GM18868 (cell line): ENCODE measurements at regions not wholly inside any gene's neighbourhood (a gene's known extent, or its start where the extent isn't known, plus 50 kb on each side); places are given as distances from the start of the nearest gene placed in this dataset.

Experiments used
- ATAC-seq: cut with Tn5 transposase; IDR thresholded peaks from one replicate; pipeline ENCODE4 v1.9.1; 2021; ENCODE audit warnings: mild to moderate bottlenecking, moderate library complexity; ENCODE audit not compliant: unreplicated experiment

- no peak for ATAC-seq
Measured at GRCh38 chr15:69902414-69903062, 195.2 kb downstream of the TLE3 start.

- ATAC-seq = no peak
Measured at GRCh38 chr15:69903470-69904469, 193.9 kb downstream of the TLE3 start.

DNA sequence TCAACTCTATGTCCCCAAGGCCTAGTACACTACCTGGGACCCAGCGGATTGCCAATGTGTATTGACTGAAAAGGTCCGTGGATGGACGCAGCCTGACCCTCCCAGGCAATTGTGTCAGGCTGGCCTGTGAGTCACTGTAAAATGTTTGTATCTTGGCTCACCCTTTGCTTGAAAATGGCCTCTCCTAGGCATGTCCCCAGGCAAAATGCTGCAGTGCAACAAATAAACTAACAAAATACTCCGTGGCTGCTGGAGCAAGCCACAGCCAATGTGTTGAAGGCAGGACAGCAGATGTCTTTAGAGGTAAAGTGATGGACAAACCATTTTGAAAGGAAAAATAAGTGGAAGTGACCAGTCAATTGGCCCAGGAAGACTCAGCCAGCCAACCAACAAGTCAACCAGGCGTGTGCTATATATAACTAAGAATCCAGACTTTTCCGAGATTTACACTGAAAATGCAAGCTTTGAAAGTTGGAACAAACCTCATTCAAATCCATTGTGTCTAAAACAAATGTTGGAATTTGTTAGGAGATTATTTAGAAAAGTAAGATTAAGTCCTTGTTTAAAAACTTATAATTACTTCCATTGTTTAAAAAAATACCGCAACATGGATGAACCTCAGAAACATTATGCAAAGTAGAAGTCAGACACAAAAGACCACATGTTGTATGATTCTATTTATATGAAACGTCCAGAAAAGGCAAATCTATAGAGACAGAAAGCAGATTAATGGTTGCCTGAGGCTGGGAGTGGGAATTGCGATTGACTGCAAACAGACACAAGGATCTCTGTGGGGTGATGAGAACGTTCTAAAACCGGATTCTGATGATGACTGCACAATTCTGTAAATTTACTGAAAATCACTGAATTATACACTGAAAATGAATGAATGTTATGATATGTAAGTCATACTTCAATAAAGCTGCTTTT lies 191.2 kb downstream of the TLE3 start:
- ATAC-seq = no peak

DNA sequence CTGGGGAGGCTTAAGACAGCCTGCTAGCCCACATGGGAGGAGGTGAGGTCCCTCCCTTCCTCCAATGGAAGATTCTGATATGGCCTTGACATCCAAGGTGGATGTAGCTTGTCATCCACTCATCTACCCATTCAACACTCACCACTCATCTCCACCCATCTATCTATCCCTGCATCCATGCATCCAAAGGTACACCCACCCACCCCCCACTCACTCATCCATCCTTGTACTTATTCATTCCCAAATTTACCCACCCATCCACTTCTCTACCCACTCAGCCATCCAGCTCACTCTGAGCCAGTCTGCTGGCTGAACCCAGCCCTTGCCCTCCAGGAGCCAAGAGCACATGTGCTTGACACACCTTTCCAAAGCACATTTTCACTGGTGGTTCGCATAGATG lies 189.7 kb downstream of the TLE3 start:
- ATAC-seq = no peak

DNA sequence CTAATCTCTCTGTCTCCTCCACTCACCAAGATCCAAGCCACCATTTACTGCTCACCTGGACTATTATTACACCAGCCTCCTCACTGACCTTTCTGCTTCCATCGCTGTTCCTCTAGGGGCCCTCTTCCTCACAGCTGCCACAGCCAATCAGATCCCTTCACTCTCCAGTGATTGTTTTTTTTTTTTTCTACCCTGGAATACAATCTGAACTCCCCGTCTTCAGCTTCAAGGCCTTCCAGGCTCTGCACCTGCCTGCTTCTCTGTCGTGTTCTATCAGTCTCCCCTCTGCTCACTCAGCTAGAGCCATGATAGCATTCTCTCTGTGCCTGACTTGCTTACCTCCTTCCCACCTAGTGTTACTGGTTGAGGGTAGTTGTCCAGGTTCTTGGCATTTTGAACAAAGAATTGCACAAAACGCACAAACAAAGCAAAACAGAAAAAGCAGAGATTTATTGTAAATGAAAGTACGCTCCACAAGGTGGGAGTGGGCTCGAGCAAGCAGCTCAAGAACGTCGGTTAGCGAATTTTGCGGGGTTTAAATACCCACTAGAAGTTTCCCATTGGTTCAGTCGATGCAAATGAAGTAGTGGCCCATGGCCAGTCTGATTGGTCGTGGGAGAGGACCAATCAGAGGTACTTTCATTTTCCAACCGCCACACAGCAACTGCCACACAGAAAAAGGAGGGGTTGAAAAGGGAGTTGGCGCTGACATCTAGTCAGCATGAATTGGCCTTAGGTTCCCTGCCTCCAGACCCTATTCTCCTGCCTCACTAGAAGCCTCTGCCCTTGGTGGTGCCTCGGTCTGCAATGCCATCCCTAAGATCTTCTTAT lies 188.9 kb downstream of the TLE3 start:
- no peak for ATAC-seq

GRCh38 chr15:69909719-69910444 lies 187.8 kb downstream of the TLE3 start:
- no peak for ATAC-seq

DNA sequence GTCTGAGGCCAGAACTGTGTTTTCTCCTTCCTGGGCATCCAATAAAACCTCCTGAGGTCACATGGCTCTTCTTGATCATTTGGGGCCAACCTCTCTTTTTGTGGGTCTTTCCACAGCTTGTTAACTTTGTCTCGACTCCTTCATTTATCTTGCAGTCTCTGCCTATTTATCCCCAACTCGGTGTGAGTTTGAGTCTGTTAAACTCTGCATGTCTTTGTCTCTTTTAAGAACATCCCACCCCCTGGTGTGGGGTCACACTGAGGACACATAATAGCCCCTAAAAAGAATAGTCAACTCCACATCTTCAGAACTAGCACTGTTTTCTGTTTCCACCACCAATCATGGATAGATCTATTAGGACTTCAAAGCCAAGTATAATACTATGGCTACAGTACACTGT lies 187.2 kb downstream of the TLE3 start:
- no peak for ATAC-seq

DNA sequence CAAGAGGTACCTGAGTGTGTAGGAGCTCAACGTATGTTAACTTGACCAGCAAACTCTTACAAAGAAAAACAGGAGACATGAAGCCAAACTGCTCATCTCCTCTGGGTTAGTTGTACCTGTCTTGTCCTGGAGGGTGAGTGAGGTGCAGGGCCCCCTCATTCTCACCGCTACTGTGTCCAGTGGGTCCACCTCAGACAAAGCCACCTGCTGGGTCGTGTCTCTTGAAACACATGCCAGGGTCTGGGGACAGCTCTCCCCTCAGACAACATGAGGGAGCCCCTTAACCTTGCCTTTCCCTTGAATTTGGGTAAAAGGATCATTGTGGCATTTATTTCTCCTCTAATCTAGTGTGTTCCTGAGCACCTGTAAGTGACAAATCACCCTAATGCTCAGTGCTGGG lies 185.6 kb downstream of the TLE3 start:
- no peak for ATAC-seq

GRCh38 chr15:69914040-69914439 lies 183.7 kb downstream of the TLE3 start:
- no peak for ATAC-seq

DNA sequence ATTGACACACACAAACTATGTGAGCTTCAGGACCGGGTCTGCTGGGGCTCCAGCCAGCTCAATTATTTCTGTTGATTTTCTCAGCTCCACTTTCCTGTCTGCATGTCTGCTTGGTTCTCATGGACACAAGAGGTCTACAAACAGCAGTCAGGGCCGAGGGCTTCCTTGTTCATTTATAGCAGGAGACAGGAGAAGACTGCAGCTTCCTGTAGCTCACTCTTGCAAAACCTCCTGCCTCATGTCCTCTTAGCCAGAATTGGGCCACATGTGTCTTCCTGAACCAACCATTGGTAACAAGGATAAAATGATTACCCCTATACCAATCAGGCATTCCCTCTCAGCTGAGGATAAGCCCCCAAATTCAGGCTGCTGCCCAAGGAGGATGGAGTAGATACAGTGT lies 182.8 kb downstream of the TLE3 start:
- ATAC-seq = no peak

DNA sequence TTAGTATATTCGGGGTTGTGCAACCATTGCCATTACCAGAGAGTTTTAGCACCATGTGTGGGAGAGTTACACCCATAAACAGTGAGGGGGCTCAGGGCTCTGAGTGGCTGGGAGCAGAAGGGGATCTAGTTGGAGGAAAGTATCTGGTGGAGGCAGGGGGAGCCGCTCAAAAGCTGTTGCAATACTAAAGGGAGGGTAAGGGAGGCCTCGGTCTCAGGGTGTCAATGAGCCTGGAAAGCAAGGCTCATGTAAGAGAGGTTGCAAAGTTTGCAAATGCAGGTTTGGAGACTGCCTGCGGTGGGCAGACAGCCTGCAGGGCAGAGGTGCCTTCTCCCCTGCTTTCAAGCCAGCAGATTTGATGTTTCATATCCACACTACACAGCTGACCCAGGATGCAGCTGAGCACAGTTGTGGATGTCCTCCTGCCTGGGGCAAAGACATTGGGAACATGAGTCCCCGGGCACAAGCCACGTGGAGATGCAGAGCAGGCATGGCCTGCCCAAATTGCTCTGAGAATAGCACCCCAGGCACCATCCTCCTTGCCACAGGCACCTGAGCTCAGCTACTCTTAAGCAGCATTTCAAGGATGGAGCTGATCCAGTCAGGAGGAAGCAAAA lies 181.4 kb downstream of the TLE3 start:
- no peak for ATAC-seq

DNA sequence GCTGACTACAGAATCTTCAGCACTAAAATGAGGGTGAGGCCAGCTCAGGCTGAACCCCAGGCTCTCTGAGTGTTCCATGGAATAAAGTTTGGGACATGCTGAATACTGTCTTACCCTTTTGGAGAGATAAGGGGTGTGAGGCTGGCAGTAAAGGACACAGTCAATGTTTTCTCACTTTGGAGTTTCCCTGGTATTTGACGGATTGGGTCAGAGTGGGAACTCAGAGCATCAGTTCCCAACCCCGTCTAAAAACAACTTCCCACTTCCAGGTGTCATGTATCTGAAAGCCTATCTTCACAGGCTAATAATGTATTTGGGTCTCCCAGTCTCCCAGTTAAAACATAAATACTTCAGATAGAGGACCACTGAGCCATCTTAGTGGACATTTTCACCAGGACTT lies 180.7 kb downstream of the TLE3 start:
- no peak for ATAC-seq

DNA sequence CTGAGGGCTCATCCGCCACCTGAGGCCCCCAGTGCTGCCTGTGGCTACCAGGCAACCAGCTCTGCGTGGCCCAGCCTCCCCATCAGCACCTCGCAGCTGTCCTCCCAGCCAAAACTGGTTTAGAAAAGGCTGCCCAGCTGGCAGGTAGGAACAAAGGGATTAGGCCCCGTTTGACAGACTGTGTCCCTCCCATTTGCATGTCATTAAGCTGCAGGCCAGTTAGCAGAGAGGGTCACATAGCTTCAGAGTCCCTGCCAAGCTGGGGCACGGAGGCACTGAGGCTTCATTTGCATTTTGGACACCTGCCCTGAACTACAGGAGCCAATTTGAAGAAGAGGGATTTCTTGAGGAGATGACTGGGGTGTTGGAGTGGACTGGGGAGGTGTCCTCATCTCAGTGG lies 177.9 kb downstream of the TLE3 start:
- ATAC-seq = no peak

GRCh38 chr15:69920221-69920620 lies 177.5 kb downstream of the TLE3 start:
- ATAC-seq = no peak

- no peak for ATAC-seq
Measured at GRCh38 chr15:69921626-69922619, 175.8 kb downstream of the TLE3 start.

DNA sequence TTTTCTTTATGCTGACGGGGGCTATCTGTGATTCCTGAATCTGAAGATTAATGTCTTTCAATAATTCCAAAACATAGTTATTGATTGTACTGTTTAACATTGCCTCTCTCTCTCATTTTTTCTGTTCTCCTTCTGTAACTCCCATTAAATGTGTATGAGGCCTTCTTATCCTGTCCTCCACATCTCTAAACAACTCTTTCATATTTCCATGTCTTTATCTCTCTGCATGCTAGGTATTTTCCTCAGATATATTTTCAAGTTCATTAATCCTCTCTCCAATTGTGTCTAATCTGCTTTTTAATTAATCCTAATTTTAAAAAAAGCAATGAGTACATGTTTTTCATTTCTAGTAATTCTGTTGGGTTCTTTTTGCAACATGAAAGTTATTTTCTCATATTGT lies 173.2 kb downstream of the TLE3 start:
- no peak for ATAC-seq

DNA sequence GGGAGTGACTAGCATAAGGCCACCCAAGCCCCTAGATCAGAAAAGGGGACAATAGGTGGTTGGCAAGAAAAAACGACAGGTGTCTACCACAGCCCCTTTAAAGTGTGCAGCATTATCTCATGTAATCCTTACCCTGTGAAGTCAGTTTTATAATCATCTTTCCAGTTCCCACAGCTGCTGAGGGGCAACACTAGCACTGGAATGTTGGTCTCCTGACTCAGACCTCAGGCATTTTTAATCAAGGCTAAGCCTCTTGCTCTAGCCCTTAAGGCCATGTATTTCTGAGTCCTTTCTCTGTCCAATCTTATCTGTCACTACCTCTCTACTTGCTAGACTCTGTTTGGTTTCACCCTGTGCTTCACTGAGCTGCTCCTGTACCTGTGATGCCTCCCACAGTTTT lies 171.7 kb downstream of the TLE3 start:
- no peak for ATAC-seq

DNA sequence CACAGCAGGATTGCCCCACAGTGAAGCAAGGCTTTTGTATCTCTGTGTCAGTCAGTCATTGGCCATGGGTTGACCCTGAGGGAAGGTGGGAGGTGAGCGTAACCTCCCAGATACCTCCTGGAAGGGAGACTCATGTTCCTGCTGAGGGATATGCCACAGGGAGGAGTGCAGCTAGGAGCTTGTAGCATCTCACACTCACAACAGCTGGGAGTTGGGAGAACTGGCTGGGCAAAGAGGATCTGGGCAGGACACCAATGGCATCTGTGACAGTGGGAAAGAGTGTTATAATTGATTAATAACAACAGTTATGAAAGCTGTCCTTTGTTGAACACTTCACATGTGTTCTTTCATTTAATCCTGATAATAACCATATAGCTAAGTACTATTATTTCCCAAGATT lies 171.0 kb downstream of the TLE3 start:
- no peak for ATAC-seq
